ENCODE measurements at regions not wholly inside any gene's neighbourhood (a gene's known extent, or its start where the extent isn't known, plus 50 kb on each side); places are given as distances from the start of the nearest gene placed in this dataset.

DNA sequence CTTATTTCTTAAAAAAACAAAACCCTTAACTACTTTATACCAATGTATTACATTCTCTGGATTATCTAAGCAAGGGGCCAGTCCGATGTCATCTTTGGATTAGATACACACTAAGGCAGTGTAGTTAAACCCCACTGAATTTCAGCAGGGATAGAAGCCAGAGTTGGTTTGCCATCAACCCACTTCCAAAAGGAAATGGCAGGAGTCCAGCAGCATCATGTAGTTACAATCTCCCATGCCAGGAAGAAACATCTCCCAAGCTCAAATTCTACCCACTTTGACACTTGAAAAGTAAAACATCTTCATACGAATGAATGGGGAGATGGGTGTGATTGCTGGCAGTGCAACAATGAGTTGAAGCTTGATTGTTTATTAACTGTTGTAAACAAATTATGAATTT lies 203.5 kb upstream of the PLXNC1 start:
- no peak for DNase-seq (ENCODE audit: low spot score)

DNA sequence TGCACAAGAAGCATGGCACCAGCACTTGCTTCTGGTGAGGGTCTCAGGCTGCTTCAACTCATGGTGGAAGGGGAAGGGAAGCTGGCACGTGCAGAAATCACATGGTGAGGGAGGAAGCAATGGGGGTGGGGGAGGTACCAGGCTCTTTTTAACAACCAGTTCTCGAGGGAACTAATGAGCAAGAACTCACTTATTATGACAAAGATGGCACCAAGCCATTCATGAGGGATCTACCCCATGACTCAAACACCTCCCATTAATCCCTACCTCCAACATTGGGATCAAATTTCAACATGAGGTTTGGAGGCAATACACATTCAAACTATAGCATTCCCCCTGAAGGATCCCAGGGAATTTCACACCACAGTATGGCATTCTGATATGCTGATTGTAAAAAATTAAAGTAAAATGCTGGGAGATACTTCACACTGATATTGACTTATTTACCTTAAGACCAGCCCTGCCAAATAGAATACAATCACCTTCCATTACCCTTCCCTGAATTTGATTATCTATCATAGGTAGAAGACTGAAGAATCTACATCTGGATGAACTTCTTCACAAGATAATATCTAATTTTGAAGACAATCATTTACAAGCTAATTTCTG lies 201.7 kb upstream of the PLXNC1 start:
- DNase-seq (ENCODE audit: low spot score) = no peak

DNA sequence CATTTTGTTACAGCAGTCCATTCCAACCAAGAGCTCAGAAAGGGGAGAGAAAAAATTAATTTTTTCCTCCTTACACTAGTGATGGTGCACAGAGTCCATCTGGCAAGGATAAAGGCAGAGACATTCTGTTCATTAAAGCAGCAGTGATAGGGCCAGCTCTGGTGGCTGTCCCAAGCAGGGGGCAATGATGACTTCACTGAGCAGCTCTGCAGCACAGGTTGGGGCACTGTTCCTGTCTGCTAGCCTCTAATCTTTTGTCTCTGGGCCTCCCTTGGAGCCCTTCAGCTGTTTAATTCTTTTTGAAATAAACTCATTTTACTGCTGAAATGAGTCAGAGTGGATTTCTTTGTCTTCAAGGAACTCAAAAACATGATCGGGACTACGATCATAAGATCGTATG lies 200.9 kb upstream of the PLXNC1 start:
- no peak for DNase-seq (ENCODE audit: low spot score)

DNA sequence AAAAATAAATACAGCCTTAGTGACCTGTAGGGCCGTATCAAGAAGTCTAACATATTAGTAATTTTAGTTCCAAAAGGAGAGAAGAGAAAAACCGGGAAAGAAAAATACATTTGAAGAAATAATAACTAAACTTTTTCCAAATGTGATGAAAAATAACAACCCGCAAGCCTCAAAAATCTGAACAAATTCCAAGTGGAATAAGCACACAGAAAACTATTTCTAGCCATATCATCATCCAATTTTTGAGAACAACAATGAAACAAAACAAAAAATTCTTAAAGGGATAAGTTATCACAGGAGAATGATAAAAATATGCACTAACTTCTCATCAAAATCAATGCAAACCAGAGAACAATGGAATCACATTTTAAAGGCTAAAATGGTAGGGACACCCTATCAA lies 198.1 kb upstream of the PLXNC1 start:
- no peak for DNase-seq (ENCODE audit: low spot score)

DNA sequence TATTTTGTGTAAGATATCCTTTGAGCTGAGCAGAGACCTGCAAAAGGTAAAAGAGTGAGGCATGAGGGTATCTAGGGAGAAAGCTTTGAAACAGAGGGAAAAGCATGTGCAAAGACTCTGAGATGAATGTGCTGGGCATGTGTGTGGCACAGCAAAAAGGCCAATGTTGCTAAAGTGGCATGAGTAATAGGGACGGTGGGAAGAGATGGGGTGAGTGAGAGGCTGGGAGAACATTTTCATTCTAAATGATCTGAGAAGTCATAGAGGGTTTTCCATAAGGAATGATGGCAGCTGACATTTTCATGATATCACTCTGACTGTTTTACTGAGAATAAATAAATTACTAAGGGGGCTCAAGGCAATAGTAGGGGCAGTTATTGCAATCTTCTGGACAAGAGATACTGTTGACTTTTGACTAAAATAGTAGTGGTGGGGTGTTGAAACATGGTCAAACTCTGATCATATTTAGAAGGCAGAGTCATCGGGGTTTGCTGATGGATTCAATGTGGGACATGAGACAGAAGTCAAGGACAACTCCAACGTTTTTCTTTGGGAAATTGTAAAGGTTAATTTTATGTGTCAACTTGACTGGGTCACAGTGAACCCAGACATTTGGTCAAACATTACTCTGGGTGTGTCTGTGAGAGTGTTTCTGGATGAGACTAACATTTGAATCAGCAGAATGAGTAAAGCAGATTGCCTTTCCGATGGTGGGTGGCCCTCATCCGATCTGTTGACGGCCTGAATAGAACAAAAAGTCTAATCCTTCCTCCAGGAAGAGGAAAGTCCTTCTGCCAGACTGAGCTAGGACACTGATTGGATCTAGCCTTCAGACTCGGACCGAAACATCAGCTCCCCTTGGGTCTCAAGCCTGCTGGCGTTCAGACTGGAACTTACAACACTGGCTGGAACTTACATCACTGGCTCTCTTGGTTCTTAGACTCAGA lies 193.9 kb upstream of the PLXNC1 start:
- DNase-seq (ENCODE audit: low spot score) = no peak

DNA sequence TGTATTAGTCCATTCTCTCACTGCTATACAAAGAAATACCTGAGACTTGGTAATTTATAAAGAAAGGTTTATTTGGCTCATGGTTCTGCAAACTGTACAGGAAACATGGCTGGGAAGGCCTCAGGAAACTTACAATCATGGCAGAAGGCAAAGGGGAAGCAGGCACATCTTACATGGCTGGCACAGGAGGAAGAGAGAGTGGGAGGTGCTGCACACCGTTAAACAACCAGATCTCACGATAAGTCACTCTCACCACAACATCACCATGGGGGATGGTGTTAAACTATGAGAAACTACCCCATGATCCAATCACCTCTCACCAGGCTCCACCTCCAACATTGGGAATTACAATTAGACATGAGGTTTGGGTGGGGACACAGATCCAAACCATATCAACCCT lies 191.8 kb upstream of the PLXNC1 start:
- no peak for DNase-seq (ENCODE audit: low spot score)

DNA sequence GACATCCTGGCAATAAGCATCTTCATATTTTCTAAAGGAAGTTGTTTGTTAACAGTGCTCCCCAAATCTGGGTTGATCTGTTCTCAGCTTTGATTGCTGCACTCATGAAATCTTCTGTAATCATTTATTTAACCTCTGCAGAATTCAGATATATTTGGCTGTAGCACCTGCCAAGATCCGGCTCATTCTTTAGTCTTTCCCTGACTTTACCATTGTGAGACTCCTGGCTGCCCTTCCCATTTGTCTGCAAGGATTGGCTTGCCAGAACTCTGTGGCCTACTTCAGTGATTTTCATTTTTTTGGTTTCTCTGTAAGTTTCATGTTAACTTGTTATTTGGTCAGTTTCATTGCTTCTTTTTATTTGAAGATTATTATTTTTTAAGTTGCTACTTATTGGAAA lies 191.2 kb upstream of the PLXNC1 start:
- no peak for DNase-seq (ENCODE audit: low spot score)

DNA sequence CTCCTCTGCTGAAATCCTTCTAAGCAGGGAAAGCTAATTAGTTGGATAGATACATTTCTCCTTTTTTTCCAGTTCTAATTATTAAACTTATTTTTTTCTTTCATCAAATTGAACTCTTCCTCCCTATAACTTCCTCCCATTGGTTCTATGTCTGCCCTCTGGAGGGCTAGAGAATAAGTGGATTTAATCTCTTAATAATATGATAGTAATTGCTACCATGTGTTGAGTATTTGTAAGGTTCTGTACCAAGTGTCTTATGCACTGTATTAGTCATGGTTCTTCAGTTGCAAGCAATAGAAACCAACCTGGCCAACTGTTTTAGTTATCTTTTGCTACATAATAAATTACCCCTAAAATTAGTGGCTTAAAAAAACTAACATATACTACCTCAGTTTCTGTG lies 190.5 kb upstream of the PLXNC1 start:
- no peak for DNase-seq (ENCODE audit: low spot score)

DNA sequence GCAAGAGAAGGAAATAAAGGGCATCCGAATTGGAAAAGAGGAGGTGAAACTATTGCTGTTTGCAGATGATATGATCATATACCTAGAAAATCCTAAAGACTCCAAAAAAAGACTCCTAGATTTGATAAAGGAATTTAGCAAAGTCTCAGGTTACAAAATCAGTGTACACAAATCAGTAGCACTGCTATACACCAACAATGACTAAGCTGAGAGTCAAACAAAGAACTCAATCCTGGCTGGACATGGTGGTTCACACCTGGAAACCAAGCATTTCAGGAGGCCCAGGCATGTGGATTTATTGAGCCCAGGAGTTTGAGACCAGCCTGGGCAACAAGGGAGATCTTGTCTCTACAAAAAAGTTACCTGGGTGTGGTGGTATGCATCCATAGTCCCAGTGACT lies 188.7 kb upstream of the PLXNC1 start:
- DNase-seq (ENCODE audit: low spot score) = no peak

DNA sequence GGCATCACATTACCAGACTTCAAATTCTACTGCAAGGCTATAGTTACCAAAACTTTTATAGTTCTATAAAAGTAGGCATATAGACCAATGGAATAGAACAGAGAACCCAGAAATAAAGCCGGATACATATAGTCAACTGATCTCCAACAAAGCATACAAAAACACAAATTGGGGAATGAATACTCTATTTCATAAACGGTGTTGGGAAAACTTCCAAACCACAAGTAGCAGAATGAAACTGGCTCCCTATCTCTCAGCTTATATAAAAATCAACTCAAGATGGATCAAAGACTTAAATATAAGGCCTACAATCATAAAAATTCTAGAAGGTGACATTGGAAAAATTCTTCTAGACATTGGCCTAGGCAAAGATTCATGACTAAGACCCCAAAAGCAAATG lies 187.9 kb upstream of the PLXNC1 start:
- DNase-seq (ENCODE audit: low spot score) = no peak

DNA sequence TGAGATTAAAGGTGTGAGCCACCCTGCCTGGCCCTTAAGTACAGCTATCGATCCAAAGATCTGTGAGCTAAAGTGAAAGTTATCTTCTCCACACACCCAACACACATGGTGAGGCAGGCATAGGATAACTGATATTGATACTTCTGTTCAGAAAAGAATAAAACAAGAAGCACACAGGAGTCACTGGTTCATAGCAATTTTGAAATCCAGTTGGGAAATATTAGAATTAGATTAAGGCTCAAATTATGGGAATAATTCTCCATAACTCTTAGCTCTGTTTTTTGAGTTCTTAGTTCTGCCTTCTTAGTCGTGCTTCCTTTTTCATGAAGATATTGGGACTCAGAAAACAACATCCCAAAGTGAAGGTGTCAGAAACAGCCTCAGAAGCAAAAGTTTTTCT lies 186.0 kb upstream of the PLXNC1 start:
- no peak for DNase-seq (ENCODE audit: low spot score)

DNA sequence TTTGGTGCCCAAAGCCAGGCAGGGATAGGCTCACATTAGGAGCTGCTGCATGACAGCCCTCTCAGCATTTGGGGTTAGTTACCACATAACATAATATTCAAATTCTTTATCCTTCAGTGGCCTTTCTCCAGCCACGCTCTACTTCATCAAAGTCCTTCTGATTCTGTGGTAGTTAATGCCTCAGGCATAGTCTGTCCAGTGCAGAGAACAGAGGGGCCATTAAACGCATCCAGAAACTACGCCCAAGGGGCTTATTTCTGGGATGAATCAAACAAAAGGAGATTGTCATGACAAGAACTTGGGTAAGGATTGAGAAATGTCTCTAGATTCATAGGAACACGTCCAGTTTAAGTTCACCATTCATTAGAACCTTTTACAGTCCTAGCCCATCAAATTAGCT lies 183.4 kb upstream of the PLXNC1 start:
- DNase-seq (ENCODE audit: low spot score) = no peak

DNA sequence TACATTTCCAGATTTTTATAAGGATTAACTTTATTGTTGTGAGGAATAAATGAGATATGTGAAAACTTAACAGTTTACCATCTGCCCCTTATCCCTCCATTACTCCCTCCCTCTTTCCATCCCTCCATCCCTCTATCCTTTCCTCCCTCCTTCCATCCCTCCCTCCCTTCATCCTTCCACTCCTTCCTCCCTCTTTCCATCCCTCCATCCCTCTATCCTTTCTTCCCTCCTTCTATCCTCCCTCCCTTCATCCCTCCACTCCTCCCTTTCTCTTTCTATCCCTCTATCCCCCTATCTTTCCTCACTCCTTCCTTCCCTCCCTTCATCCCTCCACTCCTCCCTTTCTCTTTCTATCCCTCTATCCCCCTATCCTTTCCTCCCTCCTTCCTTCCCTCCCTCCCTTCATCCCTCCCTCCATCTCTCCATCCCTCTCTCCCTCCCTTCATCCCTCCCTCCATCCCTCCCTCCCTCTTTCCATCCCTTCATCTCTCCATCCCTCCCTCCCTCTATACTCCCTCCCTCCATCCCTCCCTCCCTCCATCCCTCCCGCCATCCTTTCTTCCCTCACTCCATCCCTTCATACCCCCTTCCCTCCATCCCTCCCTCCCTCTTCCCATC lies 181.8 kb upstream of the PLXNC1 start:
- no peak for DNase-seq (ENCODE audit: low spot score)

DNA sequence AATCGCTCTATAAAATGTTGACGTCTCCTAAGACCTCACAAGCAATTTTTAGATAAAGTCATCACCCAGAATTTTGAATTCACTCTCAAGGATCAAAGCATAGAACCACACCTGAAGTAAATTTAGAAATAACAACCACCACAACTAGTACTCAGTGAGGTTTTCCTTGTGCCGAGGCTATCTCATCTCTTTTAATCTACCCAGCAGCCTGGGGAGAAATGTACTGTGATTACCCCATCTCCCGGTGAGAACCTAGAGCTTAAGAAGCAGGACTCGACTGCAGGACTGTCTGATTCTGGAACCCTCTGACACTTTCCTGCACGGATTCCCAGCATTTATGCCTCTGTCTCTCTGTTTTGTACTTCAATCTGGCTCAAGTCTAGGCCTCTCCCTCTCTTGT lies 180.9 kb upstream of the PLXNC1 start:
- no peak for DNase-seq (ENCODE audit: low spot score)

DNA sequence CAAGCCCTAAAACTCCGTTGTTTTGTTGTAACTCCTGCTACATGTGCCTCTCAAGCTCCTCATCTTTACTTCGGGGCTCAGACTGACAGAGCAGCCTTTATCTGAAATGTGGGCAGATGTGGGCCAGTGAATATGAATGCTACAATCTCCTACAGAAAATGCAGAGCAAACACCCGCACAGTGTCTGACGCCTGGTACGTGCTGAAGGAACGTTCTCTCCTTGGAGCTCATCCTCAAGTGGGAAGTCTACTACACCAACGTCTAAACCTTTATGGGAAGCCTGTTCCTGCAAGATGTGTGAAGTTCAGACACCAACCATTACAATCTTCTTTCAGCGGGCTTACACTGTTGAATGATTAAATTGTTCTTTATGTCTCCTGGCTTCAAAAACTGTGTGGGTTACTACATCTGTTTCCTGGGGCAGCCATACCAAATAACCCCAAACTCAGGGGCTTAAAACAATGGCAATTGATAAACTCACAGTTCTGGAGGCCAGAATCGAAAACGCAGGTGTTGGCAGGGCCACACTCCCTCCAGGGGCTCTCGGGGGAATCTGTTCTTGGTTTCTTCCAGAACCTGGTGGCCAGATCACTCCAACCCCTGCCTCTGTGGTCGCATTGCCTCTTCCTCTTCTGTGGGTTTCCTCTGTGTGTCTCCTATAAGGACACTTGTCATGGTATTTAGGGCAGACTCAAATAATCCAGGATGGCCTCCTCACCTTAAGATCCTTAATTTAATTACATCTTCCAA lies 179.7 kb upstream of the PLXNC1 start:
- DNase-seq (ENCODE audit: low spot score) = no peak

DNA sequence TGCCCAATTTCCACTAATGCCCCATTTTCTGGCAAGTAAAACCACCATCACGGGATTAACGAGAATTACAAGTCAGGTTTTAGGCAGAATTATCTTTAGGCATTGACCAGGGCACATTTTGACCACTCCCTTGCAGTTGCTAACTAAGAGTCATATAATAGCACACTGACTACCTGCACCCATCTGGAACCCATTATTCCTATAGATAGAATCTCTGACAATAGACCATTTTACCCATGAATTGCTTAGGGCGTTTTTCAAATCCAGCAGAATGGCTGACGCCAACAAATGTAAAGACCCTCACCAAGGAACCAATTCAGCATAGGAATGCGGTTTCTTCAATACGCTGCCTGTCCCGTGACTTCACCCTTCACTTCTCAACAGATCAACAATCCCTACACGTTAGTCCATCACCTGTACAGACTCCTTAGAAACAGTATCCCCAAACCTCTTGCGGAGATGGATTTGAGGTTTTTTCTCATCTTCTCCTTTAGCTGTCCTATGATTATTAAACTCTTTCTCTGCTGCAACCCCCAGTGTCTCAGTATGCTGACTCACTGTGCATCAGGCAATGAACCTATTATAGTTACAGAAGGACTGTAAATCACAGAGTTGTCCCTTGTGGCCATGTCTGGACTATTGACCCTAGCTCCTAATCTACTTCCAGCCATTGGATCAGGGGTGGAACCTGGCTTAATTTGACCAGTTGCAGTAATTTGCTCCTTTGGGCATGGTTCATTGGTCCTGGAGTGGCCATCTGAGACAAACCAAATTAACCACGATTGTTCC lies 177.3 kb upstream of the PLXNC1 start:
- DNase-seq (ENCODE audit: low spot score) = no peak

DNA sequence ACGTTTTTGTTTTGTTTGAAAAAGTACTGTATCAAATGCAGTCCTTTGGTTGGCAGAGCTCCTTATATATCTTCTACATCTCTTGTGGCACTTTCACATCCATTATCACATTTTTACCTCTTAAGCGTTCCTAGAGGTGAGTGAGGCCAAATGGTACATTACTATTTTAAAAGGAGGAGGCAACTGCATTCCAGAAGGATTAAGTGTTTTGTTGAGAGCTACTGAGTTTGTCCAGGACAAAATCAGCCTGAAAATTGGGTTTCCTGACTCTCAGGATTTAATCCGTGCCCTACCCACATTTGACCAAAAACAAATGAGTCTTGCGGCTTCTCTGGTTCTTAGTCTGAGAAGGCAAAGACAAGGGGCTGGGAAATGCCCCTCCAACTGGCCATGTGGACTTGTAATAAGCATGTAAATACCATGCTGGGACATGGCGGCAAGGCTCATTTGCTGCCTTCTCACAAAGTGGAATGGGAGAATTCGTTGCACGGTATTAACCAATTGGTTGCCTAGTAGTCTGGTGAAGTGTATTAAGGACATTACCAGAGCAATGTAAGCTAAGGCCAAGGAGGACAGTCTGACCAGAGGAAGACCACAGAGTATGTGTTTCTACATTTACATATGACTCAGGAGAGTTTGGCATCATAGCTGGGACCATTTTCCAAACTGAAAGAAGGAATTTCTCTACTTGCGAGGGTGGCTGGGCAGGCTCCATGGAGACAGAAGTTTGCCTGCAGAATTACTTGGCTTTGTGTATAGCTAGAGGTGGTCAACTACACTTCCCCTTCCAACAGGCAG lies 175.8 kb upstream of the PLXNC1 start:
- no peak for DNase-seq (ENCODE audit: low spot score)

DNA sequence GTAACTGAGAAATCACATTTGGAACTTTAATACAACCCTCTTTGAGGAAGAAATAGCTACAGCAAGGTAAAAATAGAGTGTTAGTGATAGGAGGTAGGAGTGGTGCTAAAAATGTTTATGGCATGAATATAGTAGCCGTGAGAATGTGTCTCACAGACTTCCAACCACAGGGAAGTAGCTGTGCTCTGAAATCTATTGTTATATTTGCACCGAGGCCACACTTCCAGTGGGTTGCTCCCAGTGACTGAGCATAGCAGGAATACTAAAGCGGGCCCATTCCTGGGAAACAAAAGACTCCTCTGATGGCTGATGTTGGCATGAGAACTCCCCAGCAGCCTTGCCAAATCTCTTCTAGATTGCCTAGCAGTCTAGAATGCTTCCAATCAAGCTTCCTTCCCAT lies 174.1 kb upstream of the PLXNC1 start:
- DNase-seq (ENCODE audit: low spot score) = no peak

DNA sequence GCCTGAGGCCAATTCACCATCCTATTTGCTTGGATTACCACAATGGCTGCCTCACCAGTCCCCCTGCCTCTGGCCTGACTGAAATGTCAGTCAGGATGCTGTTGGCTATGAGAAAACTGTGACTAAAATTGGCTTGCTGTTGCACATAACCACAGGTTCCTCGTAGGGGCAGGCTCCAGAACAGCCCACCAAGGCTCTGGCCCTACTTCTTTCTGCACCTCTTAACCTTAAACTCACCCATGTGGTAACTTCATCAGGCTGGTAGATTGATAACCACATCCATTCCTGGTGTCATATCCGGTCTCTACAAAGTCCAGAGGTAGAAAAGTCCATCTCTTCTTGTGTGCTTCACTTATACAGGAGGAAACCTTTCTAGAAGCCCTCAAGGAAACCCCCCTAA lies 172.4 kb upstream of the PLXNC1 start:
- no peak for DNase-seq (ENCODE audit: low spot score)

DNA sequence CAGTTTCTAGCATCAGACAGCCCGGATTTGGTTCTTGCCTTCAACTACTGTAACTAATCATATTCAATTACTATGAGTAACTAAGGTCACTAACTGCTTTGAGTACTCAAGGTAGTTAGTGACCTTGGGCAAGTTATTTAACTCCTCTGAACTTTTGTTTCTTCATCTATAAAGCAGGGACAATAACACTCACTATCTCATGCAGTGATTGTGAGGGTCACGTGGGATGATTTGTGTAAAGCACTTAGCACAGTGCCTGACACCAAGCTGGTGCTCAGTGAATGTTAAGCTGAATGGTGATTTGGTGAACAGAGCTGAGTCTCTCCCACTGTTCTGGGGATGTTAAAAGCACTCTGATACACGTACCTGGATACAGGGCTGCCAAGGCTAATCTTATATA lies 171.3 kb upstream of the PLXNC1 start:
- no peak for DNase-seq (ENCODE audit: low spot score)

DNA sequence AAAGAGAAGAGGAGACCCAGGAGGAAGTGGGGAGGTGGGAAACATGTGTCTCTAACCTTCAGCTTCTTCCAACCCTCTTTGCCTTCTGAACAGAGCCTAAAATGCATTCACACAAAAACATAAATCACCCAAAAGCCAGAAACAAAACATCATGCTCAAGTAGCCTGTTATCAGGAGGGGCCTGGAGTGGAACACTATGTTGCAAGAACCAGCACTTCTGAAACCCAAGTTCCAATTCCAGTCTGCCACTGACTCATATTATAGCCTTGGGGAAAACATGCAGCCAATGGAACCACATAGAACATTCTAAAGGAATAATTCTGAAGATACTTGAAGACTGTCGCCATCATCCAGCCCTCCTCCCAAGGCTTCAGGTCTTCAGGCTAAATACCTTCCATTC lies 169.8 kb upstream of the PLXNC1 start:
- DNase-seq (ENCODE audit: low spot score) = no peak

Data from ureter (tissue), 1 donor.